ENCODE measurements at regions not wholly inside any gene's neighbourhood (a gene's known extent, or its start where the extent isn't known, plus 50 kb on each side); places are given as distances from the start of the nearest gene placed in this dataset.
"Not testable (repeated sequence)": the region's sequence is repeated elsewhere in the genome, so short reads cannot be mapped to it uniquely, and the experiment has no call there.

DNA sequence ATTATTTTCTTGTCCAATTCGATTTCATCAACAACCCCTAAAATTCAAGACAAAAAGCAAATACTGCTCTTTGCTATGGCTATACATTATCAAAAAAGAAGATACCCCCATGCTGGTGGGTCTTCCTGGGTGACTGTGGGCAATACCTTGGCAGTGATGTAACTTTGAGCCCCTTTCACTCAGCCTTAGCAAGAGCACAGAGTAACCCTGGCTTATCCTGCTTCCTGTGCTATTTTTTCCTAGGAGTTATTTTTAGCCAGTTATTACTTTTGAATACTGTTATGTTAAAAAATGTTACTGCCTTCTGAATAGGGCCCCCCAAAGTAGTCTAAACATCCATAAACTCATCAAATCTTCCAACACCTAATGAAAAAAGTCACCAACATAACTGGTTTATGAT lies 145.6 kb upstream of the TSLP start:
- DNase-seq, result no peak

DNA sequence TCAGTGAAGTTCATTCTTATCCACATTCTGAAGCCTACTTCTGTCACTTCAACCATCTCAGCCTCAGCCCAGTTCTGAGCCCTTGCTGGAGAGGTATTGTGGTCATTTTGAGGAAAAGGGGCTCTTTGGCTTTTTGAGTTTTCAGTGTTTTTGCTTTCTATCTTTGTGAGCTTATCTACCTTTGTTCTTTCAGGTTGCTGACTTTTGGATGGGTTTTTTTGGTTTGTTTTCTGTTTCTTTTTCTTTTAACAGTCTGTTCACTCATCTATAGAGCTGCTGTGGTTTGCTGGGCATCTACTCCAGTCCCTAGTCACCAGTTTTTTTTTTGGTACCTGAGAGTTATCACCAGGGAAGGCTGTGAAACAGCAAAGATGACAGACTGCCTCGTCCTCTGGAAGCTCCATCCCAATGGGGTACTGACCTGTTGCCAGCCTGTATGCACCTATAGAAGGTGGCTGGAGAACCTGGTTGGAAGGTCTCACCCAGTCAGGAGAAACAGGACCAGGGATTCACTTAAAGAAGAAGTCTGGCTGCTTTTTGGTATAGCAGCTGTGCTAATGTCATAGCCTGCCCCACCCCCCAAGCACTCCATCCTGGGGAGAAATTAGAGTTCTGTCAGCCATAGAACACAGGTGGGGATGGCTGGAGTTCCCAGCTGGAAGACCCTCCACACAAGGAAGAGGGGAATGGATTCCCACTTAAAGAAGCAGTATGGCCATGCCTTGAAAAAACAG lies 138.6 kb upstream of the TSLP start:
- DNase-seq, result no peak

DNA sequence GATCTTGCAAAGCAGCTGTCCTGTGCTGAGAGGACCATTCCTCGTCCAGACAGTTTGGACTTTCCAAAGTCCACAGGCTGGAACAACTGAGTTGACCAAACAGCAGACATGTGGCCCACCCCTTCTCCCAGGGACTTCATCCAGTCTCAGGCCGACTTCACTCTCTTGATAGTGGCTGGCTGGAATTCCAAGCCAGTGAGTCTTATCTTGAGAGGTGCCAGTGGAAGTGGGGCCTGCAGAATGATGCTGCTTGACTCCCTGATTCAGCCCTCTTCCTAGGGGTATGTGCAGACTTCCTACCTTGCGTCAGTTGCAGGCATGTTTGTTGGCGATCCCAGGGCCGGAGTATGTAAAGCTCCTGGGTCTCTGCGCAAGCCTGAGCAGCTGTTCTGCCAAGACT lies 131.4 kb upstream of the TSLP start:
- DNase-seq, result no peak

DNA sequence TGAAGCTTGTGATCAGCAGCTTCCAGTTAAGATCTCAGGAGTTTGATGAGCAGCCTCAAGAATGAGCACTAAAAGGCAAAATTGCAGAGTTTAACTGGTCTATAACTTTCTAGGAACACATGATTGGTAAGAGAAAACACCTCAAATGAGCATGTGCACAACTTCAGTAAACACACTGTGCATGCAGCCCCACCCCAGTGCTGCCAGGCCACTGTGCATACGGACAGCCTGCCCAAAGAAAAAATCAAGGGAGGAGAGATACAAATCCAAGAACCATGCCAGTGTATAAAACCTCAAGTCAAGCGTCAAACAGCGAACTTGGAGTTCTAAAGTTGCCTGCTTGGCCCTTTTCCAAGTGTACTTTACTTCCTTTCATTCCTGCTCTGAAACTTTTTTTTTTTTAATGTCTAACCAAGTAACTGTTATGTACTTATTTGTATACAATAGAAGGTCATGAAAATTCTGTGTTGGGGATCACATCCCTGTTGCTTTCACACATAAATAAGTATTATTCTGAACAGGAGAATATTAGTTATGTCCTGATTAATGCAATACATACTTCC lies 125.6 kb upstream of the TSLP start:
- no peak for DNase-seq

DNA sequence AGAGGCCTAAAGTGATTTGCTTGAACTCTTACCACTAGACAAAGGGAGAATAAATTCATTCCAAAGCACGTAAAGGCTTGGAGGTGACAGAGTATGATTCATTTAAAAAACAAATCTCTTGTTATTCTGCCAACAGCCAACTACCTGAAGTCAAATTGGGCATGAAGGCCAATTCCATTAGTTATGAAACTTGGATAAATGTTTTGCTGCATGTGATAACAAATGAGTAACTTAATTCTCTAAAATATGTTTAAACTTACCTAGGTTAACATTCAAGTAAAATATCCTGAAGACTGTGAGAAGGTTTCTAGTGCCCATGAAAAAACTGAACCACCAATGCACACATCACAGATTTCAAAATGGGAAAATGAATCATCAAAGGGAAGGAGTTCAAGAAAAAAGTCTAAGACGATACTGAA lies 120.1 kb upstream of the TSLP start:
- DNase-seq, result no peak

DNA sequence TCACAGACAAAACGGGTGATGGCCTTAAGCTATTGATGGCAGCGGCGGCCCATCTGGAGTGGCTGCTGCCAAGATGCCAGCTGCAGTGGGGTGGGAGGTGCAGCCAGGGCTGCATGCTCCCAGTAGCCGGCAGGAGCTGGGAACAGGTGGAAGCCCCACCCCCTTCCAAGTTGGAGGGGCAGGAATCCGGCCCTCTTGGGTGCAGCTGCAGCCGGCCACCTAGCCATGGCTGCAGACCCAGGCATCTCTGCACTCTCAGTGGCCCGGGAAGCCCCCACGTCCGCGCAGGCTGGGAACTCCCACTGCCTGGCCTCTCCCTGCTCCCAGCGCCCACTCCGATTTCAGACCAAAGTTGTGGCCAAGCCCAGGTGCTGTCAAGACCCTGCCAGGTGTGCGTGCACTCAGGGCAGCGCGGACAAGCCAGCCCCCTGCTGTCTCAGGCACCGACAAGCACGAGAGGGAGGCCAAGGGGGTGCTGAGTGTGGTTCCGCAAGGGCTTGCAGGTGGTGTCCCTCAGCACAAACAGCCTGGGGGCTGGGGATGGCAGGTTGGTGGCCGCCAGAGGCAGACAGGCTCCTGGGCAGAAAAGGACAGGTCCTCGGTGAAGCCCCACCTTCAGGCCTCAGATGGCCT lies 115.1 kb upstream of the TSLP start:
- DNase-seq, result no peak

DNA sequence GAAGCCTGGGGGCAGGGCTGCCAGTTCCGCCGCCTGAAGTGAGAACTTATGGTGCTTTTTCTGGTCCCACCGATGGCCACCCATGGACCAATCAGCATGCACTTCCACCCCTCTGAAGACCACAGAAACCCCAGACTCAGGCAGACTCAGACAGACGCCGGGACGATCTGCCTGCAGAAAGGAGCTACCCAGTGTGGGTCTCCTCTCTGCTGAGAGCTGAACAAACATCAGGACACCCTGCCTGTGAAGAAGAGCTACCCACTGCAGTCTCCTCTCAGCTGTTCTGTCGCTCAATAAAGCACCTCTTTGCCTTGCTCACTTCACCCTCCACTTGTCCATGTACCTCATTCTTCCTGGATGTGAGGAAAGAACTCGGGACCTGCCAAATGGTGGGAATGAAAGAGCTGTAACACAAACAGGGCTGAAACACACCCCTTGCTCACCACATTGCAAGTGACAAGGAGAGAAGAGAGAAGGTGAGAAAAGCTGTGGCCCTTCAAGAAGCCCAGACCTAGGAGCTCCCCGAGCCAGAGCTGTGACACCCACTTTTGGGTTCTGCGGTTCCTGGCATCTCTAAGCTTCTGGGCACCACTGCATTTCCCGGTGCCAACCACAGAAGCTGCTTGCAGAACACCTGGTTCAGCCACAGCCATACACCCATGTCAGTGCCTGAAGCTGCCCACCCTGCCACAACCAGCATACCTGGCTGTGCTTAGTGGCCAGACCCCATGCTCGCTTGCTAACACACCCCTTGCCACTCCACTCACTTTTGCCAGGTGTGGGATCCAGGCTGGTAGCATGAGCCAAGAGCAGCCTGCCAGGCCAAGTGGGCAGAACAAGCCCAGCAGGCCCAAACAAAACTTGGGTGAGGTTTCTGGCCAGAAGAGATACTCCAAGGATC lies 114.3 kb upstream of the TSLP start:
- DNase-seq, result no peak

DNA sequence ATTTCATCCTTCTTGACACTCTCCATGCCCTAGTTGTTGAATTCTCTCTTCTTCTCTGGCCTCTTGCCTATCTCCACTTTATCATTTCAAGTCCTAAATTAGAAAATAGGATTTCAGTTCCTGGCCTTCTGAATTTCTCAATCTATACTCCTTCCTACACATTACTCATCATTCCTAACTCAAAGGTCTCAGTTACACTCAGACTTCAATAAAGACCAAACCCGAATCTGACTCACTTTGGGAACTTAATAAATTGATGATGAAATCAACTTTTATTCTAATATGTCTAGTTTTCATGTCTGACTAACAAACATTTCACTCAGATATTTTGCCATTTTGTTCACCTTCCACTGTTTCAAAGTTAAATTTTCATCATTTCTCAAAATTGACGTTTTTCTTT lies 113.6 kb upstream of the TSLP start:
- no peak for DNase-seq

DNA sequence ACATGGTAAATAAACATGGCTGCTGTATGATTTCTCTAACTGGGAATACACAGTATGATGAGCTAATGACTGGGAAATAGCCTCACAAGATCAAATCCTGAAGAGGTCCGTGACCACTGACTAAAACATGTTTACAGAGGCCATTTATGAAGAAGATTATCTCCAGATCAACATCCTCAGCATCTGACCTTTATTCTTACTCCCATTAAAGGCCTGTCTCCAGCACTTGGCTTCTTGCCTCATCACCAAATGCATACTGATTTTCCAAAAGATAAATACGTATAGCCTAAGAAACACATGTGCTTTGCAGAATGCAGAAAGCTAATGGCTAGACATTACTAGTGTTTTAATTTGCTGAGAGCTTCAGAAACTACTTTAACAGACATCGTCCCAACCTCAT lies 108.0 kb upstream of the TSLP start:
- DNase-seq, result no peak

DNA sequence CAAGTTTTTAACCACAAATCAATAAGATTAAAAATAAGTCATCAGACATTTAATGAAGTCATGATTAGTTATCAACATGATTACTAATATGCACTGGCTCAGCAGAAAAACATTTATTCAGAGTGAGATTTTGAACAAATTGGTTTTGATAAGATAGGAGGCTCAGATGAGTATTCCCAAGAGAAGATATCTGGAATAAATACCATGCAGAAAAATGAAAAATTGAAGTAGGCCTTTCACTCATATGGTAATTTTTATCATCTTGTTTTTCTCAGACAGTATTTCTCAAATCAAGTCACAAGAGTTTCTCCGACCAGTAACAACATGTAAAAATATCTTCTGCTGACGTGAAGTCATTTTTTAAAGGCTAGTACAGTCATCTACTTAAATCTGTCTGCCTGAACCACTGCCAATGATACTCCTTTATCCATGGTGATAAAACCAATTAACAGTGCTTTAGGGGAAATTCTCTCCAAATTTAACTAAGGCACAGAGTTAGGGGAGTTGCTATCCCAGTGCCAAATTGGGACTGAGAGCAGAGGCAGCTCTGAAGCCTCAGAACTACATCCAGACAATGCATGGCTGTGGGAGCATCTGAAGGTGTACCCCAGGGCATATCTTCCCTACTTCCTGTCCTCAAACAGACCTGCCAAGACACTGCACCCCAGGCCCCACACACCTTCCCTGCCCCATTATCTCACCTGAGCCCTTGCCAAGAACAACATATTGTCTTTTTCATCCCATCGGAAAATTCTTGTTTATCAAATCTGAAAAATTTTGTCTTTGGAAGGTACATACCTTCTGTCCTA lies 105.5 kb upstream of the TSLP start:
- no peak for DNase-seq

DNA sequence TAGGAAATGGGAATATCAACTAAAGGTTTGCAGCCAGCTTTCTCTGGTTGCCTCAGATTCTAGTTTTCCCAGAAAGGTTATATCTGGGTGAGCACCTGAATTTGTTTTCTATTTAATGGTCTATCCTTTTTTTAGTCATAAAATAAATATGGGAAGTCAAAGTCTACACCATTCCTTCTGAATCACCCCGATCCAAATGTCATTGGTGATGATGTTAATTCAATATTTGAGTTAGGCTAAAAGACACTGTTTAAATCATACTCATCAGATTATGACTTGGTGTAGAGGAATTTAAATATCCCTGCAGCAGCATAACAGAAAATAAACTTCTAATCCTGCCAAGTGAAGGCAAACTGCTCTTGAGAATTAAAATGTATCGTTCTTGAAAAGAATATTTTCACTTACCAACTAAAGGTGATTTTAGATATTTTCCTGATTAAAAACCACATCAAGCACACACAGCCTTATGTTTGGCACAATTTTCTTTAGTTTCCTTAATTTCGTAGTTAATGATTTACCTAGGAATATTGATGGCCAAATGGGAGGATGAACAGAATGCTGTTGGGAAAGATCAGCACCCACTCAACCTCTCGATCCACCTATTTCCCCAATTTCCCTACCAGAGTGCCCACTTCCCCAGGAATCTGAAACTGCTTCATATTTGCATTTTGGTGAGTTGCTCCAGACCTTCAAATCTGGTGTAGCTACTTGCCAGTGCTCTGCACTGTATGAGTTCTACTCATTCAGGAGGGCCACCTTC lies 103.1 kb upstream of the TSLP start:
- no peak for DNase-seq

DNA sequence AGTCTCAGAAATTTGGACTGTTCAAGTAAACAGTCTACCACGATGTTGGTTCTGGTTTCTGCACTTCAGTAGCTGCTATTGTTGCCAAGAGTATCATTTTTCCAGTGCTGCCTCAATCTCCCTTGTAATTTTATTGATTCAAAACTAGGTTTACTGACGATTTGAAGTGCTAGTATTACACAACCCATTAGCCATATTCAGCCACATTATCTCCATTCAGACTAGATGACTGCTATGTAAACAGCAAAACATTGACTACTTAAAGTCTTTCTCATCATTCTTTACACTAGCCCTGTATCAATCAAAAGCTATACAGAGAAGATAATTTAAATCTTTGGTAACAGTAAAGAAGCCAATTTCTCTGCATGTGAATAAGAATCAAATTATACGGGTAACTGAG lies 102.0 kb upstream of the TSLP start:
- DNase-seq, result no peak

DNA sequence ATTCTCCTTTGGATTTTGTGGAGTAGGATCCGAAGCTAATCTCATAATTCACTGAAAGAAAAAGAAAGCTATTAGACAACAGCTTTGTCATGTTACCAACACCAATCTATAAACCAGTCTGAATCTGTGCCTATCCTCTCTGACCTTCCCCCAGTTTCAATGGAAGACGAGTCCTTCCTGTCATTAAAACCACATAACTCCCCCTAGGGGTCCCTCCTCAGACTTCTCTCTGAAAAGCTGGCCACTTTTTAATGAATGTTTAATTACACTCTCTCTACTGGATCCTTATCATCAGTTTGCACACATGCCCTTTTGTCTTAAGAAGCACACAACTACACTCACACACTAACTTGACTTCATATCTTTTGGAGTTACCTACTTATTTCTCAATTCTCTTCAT lies 98.0 kb upstream of the TSLP start:
- no peak for DNase-seq

DNA sequence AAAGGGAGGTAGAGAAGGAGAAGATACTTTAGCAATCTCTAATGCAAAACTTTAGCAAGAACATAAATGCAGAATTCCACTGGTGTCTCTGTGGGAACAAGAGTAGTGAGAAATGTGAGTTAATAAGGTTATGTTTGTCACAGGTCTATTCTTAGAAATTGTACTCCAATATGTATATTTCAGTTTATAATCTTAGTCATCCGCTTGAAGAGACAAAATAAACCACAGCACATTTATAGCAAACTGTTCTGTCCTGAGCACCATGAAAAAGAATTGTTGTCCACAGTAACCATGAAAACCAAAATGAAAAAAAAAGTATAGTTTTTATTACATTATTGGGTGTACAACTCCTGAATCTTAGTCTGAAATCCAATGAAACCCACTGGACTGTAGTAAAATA lies 93.6 kb upstream of the TSLP start:
- DNase-seq, result no peak

DNA sequence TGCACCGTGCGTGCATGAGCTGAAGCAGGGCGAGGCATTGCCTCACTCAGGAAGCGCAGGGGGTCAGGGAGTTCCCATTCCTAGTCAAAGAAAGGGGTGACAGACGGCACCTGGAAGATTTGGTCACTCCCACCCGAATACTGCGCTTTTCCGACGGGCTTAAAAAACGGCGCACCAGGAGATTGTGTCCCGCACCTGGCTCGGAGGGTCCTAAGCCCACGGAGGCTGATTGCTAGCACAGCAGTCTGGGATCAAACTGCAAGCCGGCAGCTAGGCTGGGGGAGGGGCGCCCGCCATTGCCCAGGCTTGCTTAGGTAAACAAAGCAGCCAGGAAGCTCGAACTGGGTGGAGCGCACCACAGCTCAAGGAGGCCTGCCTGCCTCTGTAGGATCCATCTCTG lies 85.6 kb upstream of the TSLP start:
- not testable (repeated sequence) for DNase-seq

DNA sequence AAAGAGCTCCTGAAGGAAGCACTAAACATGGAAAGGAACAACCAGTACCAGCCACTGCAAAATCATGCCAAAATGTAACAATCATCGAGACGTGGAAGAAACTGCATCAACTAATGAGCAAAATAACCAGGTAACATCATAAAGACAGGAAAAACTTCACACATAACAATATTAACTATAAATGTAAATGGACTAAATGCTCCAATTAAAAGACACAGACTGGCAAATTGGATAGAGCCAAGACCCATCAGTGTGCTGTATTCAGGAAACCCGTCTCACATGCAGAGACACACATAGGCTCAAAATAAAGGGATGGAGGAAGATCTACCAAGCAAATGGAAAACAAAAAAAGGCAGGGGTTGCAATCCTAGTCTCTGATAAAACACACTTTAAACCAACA lies 83.9 kb upstream of the TSLP start:
- not testable (repeated sequence) for DNase-seq

DNA sequence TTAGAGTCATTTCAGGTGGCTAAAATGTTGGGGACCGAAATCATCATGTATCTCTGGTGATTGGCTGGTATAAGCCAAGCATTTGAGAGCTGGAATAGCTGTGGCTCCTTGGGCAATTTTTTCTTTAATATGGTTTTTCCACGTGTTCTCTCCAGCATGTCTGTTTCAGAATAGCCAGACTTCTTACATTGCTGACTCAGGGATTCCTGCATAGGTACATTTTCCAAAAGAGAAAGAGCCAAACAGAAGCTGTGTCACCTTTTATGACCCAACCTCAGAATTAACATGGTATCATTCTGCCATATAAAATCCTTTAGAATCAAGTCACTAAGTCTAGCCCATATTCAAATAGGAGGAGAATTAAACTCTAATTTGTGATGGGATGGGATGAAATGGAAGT lies 74.8 kb upstream of the TSLP start:
- DNase-seq, result no peak

DNA sequence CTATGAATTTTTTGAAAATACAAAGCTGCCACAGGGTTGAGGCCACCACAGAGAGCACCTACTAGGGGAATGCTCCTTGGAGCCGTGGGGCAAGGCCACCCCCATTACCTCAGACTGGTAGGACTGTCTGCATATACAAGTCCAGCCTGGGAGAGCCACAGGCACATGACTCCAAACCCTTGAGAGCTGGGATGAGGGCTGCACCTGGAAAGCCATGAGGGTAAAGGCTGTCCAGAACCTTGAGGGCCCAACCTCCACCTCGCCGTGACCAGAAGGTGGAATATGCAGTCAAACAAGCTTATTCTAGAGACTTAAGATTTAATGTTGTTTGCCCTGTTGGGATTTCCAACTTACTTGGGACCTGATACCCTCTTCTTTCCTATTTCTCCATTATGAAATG lies 69.5 kb upstream of the TSLP start:
- no peak for DNase-seq

DNA sequence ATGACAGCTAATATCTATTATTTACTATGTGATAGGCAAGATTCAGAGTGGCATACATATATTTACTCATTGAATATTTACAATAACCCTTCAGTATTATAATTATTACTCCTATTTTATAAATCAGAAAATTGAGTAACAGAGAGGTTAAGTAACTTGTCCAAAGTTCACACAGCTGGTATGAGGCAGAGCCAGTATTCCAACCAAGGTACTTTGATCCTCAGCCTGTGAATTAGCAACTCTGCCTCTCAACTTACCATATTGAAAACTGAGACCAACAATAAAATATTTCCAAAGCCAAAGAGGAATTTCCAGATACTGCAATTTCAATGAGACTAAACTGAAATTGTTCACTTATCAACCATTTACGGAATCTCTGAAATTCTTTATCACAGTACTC lies 67.9 kb upstream of the TSLP start:
- DNase-seq, result no peak

DNA sequence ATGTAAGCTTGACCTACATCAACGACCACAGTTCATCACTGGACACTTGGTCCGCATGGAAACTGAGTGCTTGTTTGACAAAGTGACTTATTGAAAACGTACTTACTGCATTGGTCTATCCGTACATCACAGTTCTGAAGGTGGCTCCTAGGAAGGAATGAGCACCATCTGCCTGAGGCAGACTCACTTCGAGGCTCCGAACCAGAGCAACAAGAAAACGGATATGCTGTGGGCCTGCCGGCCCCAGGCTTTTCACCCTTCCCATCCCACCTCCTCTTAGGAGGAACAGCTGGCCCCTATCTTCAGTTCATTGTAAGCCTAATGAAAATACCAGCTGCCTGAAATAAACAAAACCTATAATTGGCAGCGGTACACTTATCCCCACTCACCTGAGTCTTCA lies 67.2 kb upstream of the TSLP start:
- DNase-seq, result no peak

DNA sequence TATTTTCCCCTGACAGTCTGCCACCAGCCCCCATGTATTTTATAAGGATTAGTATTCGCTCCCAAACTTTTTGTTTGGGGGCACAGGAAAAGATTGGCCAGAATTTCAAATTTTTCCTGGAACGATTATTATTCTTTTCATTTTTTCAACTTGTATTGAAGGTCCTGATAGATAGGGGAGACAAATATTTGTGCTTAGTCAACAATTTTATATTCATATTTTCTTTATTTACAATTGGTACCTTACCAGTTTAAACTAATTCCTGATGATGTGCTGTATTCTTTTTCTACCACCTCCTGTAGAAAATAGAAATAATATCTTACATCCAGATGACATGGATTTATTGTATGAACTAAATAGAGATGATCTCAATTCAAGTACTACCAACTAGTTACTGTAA lies 60.7 kb upstream of the TSLP start:
- DNase-seq, result no peak

DNA sequence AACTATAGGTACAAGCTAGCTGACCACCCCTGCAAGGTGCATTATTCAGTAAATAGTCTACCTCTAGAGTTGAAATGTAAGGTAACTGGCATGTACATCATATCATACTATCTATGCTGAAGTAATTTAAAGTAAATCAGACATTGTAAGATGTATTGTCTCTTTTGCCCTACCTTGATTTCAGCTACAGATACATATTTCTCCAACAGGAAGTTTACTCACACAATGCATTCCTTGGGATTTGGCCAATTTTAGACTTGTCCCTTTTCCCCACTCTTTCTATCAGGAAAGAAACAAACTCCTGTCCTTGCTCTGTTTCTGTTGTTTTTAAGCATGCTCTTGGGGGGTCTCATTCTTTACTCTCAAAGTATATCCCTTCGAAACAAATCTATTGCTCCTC lies 58.5 kb upstream of the TSLP start:
- DNase-seq, result no peak
